Pancreas (tissue), 10 donors: ENCODE measurements at regions not wholly inside any gene's neighbourhood (a gene's known extent, or its start where the extent isn't known, plus 50 kb on each side); places are given as distances from the start of the nearest gene placed in this dataset.

Source experiments
- ATAC-seq, 4 donors: fragments of 200-7000 bp; cut with Tn5 transposase; one replicate each; pipeline versions ENCODE4 v1.8.0 to v1.9.1; 2020; ENCODE audit warnings: mild to moderate bottlenecking in 4 of 4, moderate library complexity in 4 of 4
- DNase-seq, 6 donors: peaks; one replicate each; pipeline ENCODE4 v3.0.0-alpha.2; 2020
- FAIRE-seq: peaks from 2 replicates; lab custom pipeline; 2012; peaks lifted over from hg19 to GRCh38; lab: Jason Lieb, UNC
- H3K27ac ChIP-seq, 4 donors: fragments of 200-600 bp; sonication (generic); 1 replicate in 3 of 4; 2 replicates in 1 of 4; pipeline versions ENCODE4 v1.5.0 to v1.8.0; 2020
- H3K27me3 ChIP-seq, 4 donors: fragments of 200-600 bp; one replicate each; pipeline ENCODE4 v1.8.0; 2021
- H3K36me3 ChIP-seq, 3 donors: fragments of 200-600 bp; sonication (generic) in 1 of 3; one replicate each; pipeline versions ENCODE4 v1.5.0 to v1.8.0; 2020 to 2021
- H3K4me1 ChIP-seq, 3 donors: fragments of 200-600 bp; one replicate each; pipeline ENCODE4 v1.8.0; 2021
- H3K4me3 ChIP-seq, 4 donors: fragments of 200-600 bp; sonication (generic) in 2 of 4; one replicate each; pipeline versions ENCODE4 v1.5.0 to v1.8.0; 2020 to 2021
- H3K9me3 ChIP-seq, 4 donors: fragments of 200-600 bp; one replicate each; pipeline ENCODE4 v1.8.0; 2021
- CTCF ChIP-seq, 4 donors: fragments of 200-600 bp; sonication (generic) in 3 of 4; IDR thresholded peaks; one replicate each; pipeline versions ENCODE4 v1.5.0 to v1.8.0; 2021; ENCODE audit warnings: antibody characterized with exemption in 4 of 4
- WGBS, 2 donors: extraction: QIAGEN DNeasy Blood & Tissue Kit; methylation state at CpG; one replicate each; pipeline ENCODE4 v1.1.7; 2013; 5-methylcytosine and 5-hydroxymethylcytosine counted together
- intact Hi-C, 3 donors: fragments of 100-400 bp; cut with DNase I; formaldehyde crosslinking; loops; one replicate each; pipeline versions ENCODE4 v1.11.1 to v1.14.2; 2022
- donor health status: healthy with polysubstance abuse.
- donor health status: DM: no; HTN: no; CAD: no; lungs with moderate emphysema.
- donor health status: DM: no; HTN: no; CAD: no.
- donor health status: control.
- donor health status: control.
- donor health status: Bipolar disorder and iron deficiency.
- donor health status: DM: yes; HTN: yes; CAD: no.
- donor health status: DM: no; HTN: no; CAD: no.
- donor health status: DM: no; HTN: no; CAD: no.
- donor health status: DM: yes; HTN: yes; CAD: no.

GRCh38 chr5:74916831-74917710 is 50.9 kb upstream of the FAM169A start:
- Histone ChIP-seq H3K36me3 (no peaks in the 10 kb centered on the region), H3K9me3 (no peaks in the 10 kb centered on the region), H3K4me1 (no peaks in the 10 kb centered on the region), H3K4me3 (no peak overlapping the region), H3K27me3 (no peaks in the 10 kb centered on the region), H3K27ac (no peak overlapping the region)
- WGBS, 2 donors = 67 to 68% methylated on average over 7 of the region's 7 CpGs
- ATAC-seq = peak; percentile 83 to 95 (median 94)
- peak in 1 of 6 donors; percentile 36 for DNase-seq
- no peak for FAIRE-seq
- no peak for TF ChIP-seq CTCF (IDR thresholded peaks at IDR 0.05)
- intact Hi-C loops = loop anchor here in 1 of 3 donors (10.0 kb wide), 1 partner anchor 242 kb away; no protein-coding TSS in a partner anchor
